Inflammatory macrophage treated with lipopolysaccharide for 1 hour (primary cell): ENCODE measurements at regions not wholly inside any gene's neighbourhood (a gene's known extent, or its start where the extent isn't known, plus 50 kb on each side); places are given as distances from the start of the nearest gene placed in this dataset.

Source experiments
- DNase-seq, 2 donors: peaks; one replicate each; pipeline ENCODE4 v3.0.0-alpha.2; 2020 to 2022

GRCh38 chr4:45985038-45985437 lies 138.8 kb downstream of the GABRG1 start:
- DNase-seq, result no peak

GRCh38 chr4:45971108-45971507 lies 152.7 kb downstream of the GABRG1 start:
- DNase-seq, result no peak

- no peak for DNase-seq
These were observed 166.5 kb downstream of the GABRG1 start for GRCh38 chr4:45957353-45957752.

- DNase-seq, result no peak
These were observed 169.6 kb downstream of the GABRG1 start for GRCh38 chr4:45954276-45954675.

- DNase-seq, result no peak
These were observed 172.7 kb downstream of the GABRG1 start for GRCh38 chr4:45951153-45951552.

- DNase-seq, result no peak
These were observed 177.2 kb downstream of the GABRG1 start for GRCh38 chr4:45946699-45947098.

GRCh38 chr4:45944000-45944399 lies 179.9 kb downstream of the GABRG1 start:
- DNase-seq, result no peak

- no peak for DNase-seq
These were observed 184.8 kb downstream of the GABRG1 start for GRCh38 chr4:45939056-45939455.

GRCh38 chr4:45931154-45931553 lies 192.7 kb downstream of the GABRG1 start:
- DNase-seq, result no peak

GRCh38 chr4:45927641-45928040 lies 196.2 kb downstream of the GABRG1 start:
- no peak for DNase-seq

- no peak for DNase-seq
These were observed 198.0 kb downstream of the GABRG1 start for GRCh38 chr4:45925809-45926208.

GRCh38 chr4:45920861-45921260 lies 203.0 kb downstream of the GABRG1 start:
- DNase-seq, result no peak

- DNase-seq, result no peak
These were observed 213.3 kb downstream of the GABRG1 start for GRCh38 chr4:45910511-45910910.

GRCh38 chr4:45897946-45898585 lies 225.8 kb downstream of the GABRG1 start:
- DNase-seq, result no peak

GRCh38 chr4:45883421-45883820 lies 240.4 kb downstream of the GABRG1 start:
- no peak for DNase-seq

- no peak for DNase-seq
These were observed 247.5 kb downstream of the GABRG1 start for GRCh38 chr4:45876235-45876890.

GRCh38 chr4:45869184-45869583 lies 254.7 kb downstream of the GABRG1 start:
- DNase-seq, result no peak

GRCh38 chr4:45865781-45866180 lies 258.1 kb downstream of the GABRG1 start:
- no peak for DNase-seq

GRCh38 chr4:45855857-45856256 lies 268.0 kb downstream of the GABRG1 start:
- DNase-seq, result no peak

GRCh38 chr4:45846016-45846415 lies 277.8 kb downstream of the GABRG1 start:
- no peak for DNase-seq

GRCh38 chr4:45841791-45842190 lies 282.1 kb downstream of the GABRG1 start:
- no peak for DNase-seq

GRCh38 chr4:45831692-45832091 lies 292.2 kb downstream of the GABRG1 start:
- no peak for DNase-seq

GRCh38 chr4:45803994-45804393 lies 319.9 kb downstream of the GABRG1 start:
- no peak for DNase-seq

- no peak for DNase-seq
These were observed 328.7 kb downstream of the GABRG1 start for GRCh38 chr4:45795135-45795534.

GRCh38 chr4:45778514-45778913 lies 345.3 kb downstream of the GABRG1 start:
- DNase-seq, result no peak
